GM12892 (cell line): ENCODE measurements at regions not wholly inside any gene's neighbourhood (a gene's known extent, or its start where the extent isn't known, plus 50 kb on each side); places are given as distances from the start of the nearest gene placed in this dataset.

Experiments used
- POLR2A ChIP-seq: IDR thresholded peaks from 2 replicates; pipeline ENCODE4 v1.6.1; 2011; ENCODE audit warnings: low read depth, low read length, control low read depth
- POLR2AphosphoS5 ChIP-seq: IDR thresholded peaks from 2 replicates; pipeline ENCODE4 v1.6.1; 2011; ENCODE audit warnings: low read depth, low read length, control low read depth

- TF ChIP-seq POLR2A (no peak), POLR2AphosphoS5 (no peak)
Observed at GRCh38 chr9:31854187-31854586, 530.3 kb upstream of the ACO1 start.
